ENCODE measurements at regions not wholly inside any gene's neighbourhood (a gene's known extent, or its start where the extent isn't known, plus 50 kb on each side); places are given as distances from the start of the nearest gene placed in this dataset.

DNA sequence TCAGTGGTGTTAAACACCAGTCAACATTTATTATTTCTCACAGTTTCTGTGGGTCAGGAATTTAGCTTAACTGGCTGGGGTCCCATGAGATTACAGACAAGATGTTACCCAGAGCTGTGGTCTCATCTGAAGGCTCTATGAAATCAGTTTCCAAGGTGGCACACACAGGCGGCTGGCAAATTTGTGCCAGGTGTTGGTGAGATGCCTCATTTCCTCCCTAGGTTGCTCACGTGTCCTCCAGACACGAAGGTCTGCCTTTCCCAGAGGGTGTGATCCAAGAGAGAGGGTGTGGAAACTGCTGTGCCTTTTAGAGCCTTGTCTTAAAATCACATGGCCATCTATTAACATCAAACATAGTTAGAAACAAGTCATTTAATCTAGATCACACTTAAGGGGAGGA, 209.0 kb downstream of the JCAD start:
- DNase-seq, result no peak

DNA sequence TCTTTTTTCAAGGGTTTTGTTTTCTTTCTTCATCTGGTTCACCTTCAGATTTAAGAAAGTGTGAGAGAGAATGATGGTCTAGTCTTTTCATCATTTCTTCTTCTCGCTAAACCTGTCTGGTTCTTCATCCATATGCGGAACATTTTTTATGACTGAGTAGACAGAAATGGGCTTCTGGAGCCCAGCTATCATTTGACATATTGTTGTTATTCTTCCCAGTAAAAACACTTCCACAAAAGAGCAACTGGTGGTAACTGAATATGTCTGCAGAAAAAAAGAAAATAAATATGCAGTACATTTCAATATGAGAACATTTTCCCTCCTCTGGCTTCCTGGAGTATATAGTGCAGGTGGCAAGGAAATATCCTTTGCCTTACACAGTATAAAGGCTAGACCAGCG, 209.5 kb downstream of the JCAD start:
- no peak for DNase-seq

DNA sequence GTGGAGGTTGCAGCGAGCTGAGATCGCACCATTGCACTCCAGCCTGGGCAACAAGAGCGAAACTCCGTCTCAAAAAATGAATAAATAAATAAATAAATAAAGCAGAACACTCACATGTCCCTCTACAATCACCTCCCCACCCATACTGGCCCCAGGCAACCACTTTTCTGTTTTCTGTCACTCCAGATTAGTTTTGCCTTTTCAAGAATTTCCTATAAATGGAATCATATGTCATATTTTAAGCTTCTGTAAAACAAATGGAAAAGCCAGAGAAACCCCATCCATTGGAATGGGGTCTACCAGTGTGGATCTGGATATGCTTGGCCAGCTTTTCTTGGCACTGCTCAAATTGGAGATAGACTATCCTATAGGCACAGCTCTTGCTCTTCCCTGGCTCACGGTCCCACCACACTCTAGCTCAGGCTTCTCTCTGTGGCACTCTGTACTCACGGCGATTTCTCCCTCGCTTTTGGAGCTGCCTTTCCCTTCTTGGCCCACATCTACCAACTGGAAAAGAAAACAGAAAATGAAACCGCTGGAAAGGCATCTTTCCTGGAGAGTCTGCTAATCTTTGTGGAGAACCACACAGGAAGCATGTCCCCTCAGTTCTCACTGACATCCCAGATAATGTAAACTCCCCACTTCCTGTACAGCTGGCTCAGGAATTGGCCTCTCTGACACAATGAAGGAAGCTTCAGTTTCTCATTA, 210.1 kb downstream of the JCAD start:
- DNase-seq, result peak; percentile 92

DNA sequence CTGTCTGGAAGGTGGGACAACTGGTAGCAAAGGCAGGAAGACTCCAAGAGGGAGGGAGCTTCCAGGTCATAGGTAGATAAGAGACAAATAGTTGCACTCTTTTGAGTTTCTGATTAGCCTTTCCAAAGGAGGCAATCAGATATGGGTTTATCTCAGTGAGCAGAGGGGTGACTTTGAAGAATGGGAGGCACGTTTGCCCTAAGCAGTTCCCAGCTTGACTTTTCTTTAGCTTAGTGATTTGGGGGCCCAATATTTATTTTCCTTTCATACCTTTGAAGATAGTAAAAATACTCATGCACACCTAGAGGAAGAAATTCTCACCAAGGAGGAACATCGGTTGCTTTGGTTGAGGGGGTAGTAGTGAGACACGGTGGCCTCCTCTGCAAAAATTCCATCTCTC, 212.1 kb upstream of the SVIL start:
- no peak for DNase-seq

DNA sequence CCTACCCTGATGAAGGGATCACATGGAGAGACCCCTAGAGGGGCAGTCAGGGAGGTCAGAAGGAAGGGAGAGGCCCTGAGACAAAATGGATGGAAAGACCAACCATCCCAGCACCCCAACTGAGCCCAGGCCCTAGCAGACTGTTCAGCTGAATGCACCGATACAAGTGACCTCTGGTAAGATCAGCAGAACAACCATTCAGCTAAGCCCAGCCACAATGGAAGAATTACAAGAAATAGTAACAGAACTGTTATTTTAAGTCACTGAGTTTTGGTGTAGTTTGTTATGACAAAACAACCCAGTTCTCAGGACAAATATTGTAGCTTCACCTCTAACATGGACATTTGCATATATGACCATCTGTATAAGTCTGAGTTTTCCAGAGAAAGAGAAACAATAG, 210.4 kb upstream of the SVIL start:
- DNase-seq, result no peak

DNA sequence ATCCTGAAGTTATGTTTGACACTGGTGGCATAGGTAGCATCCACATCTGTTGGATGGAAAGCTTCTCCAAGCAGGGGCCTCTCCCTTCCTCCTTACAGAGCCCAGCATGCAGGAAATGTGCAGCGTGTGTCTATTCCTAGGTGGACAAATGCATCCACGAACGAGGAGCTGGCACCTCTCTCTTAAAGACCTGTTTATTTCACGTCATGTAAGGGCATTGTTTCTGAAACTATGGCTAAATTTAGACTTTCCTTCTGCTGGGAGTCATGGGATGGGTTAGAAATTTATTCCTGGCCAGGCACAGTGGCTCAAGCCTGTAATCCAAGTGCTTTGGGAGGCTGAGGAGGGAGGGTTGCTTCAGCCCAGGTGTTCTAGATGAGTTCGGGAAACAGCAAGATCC, 208.4 kb upstream of the SVIL start:
- no peak for DNase-seq

DNA sequence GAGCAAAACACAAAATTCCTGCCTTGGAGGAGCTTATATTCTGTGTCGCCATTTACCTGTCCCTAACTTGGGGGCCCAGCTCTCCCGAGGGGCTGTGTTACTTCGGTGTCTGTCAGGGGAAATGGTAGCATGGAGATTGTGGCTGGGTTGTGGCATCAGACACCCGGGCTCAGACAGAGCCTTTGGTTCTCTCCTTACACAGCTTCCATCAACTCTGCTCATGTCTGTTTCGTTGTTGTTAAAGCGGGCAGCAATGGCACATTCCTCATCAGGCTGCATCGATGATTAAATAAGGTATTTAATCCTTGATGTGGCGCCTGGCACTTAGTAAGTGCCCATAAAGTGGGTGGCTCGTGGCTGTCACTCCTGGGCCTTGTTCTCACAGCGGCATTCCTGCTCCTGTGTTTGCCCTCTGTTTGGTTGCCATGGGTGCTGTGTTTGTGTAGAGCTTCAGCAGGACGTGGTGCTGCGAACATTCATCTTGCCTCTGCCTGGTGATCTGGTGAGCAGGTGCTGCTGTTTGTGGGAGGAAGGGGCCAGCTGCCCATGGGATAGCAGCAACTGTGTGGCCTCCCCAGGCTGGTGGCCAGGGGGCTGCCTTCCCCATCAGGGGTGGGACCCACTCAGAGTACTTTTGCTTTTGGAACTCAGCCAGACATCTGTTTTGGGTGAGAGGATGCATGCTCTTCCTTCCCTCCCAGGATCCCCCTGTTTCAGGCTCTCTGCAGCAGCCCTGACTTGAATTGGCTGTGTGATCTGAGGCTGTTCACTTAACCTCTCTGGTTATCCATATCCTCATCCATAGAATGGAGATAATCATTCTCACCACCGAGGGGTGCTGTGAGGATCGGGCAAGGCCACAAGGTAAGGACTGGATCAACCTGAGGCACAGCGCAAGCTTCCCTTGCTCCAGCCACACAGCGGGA, 207.2 kb upstream of the SVIL start:
- DNase-seq, result peak; percentile 59

DNA sequence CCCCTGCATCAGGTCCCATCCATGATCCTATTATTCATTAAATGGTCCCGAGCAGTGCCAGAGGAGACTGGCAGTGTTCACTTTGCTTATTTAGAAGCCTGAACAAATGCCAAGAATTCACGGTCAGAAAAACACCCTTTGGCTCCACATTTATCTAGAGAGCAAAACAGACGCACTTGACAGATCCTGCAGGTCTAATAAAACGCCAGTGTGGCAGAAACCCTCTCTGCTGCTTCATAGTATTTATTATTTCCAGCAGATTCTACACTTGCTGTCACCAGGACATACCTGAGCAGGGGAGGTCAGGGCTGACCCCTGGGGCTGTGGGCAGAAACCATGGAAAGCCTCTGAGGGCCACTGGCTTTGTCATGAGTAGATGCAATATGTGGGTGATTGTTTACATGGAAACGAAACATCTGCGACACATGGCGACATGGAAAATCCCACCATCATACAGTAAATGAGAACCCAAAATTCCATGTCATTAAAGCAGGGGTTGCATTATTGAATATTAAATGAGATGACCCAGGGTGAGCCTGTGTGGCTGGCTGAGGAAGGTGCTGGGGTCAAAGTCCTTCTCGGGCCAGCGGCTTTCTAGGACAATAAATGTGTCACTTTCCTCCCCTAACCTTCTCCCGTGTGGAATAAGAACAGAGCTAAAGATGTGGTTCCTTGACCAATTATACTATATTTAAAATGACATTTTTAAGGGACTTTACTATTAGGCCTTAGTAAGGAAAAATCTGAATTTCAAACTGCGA, 205.9 kb upstream of the SVIL start:
- DNase-seq, result no peak

DNA sequence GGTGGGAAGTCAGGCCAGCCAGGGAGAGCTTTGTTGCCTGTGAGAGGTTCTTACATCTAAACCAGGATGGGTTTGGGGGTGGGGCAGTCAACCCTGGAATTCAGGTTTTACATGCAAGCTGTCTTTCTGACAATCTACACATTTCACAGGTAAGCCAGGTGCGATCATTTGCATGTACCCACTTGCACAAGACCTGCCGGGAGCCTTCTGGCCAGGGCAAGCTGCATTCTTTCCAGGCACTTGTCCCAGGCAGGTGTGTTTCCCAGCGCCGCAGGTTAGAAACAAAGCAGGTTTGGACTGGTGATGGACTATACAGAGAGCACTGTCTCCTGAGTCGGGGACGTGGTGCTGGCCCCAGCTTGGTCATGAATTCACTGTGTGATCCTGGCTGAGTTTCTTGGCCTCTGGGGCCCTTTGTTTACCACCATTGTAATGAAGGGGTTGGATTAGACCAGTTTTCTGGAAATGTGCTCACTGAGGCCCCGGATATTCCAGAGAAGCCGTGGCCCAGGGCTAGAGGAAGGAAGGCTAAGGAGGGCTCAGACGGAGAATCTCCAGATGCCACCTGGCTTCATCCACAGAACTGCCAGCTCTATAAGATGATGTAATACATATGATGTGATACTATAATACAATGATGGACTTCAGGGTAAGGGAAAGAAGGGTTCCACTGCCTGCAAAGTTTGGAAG, 205.2 kb upstream of the SVIL start:
- no peak for DNase-seq

DNA sequence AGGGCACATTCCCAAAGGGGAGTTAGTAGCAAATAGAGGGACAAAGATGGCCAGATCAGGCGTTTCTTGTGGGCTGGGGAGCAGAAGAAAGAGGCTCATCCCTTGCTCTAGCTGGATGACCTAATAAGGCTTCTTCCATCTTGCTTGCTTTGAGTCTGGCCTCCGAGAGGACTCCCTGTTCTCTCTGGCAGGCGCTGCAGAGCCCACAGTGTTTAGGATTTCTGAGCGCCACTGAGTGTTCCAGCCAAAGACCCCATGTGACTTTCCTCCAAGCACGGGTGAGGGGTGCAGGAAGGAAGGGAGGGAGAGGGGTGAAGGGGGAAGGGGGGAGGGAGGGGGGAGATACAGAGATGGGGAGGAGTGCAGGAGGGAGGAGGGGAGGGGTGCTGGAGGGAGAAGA, 203.8 kb upstream of the SVIL start:
- DNase-seq, result no peak

DNA sequence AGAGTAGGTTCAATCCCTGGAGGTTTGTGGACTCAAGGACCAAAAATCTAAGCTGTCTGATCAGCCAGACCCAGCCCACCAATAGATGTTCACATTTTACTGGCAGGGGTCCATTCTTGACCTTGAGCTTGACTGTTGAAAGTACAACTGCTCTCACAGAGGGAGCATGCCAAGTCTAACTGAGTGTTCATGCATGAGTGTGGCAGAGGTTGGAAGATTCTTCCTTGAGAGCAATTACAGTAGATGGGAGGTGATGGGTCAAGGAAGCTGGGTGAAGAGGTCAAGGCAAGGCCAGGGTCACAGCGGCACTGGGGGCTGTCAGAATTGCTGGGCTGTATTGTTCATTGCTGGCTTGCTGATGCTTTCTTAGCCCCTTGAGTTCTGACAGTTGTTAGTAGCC, 202.8 kb upstream of the SVIL start:
- DNase-seq, result no peak

DNA sequence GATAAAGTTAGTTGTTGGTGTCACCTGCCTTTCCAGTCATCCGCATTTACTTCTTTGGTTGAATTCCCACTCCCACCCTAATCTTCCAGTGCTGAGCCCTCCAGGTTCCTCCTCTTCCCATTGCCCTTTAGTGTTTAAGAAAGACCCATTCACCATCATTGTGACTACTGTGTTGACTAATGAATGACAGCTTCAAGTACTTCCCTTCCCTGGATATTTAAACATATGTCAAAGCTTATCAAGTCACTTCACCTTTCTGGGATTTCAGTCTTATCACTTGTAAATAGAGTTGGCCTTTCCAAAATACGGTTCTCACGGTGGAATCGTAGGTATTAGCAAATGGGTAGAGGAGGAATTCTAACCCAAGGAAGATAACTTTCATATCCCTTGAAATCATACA, 201.6 kb upstream of the SVIL start:
- no peak for DNase-seq

DNA sequence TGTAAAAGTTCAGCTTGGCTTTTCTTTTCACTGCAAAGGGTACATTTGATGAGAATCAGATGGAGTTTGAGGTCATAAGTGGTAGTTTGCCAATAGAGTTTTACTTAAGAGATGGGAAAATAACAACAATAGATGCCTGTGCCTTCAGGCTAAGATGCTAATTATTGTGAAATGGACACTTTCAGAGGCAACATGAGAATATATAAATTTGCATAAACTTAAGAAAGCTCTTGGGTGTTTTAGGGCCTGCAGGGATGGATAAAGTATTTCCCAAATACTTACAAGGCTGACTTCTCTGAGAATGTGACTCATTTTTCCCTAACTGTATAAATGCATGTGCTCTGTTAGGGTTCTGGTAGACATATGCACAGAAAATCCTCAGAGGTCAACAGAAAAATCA, 200.3 kb upstream of the SVIL start:
- no peak for DNase-seq

DNA sequence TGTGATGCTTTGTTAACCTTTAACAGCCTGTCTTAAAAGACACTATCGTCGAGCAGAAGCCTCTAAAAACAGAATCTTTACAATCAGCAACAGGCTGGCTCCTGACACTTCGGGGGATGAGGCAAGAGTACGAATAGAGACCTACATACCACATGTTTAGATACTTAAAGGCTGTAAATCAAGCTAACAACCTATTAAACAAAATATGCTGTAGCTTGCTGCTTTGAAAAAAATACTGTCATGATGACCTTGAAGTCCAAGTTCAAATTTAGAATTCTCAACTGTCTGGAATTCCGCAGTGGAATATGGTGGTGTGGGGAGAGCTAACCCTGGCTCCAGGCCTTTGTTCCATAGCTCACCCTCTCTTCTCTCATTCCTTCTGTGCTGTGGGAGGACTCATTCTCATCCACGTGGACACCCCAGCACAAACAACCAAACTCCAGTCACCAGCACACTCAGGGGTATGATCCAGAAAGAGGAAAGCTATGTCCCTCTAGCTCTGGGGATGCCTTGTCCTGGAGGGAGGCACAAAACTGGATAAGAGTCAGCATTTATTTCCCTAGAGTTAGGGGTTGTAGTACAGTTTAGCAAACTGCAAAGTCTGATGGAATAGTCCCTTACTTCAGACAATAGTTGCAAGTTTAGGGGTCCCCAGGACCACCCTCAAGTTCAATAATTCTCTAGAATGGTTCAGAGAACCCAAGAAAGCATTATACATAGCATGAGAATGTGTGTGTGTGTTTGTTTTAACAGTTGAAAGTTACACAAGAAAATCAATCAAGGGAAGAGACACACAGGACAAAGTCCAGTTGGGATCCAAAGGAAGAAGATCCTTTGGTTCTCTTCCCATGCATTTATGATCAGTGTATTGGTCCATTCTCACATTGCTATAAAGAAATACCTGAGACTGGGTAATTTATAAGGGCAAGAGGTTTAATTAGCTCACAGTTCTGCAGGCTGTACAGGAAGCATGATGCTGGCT, 196.1 kb upstream of the SVIL start:
- no peak for DNase-seq

DNA sequence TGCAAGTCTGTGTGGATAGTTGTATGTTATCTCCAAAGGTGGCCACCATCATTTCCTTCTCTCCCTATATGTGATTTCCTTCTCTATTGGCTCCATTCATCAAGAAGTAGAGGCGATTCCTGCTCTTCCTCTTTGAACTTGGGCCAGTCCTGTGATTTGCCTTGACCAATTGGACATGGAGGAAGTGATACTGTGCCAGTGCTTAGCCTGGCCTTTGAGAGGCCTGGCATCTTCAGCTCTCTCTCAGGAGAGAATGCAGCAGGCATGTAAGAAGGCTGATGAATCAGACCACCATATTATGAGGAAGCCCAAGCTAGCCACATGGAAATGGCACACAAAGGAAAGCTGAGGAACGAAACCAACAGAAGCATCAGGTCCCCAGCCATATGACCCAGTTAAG, 195.0 kb upstream of the SVIL start:
- DNase-seq, result no peak

DNA sequence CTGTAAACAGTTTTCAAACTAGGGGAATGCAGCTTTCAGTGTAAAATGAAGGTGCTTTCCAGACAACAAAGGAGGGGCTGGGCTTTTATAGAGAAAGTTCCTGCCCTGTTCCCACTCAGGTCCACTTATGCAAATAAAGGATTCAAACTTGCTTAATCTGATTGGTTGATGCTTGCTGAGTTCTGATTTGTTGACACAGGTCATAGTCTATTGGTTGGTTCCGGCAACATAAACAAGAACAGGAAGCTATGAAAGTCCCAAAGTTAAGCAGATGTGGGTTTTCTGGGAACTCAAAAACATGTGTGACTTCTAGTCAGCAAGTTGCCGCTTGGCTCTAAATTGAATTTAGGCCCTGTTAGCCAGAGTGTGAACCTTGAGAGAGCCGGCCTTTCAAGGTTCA, 194.2 kb upstream of the SVIL start:
- DNase-seq, result no peak

DNA sequence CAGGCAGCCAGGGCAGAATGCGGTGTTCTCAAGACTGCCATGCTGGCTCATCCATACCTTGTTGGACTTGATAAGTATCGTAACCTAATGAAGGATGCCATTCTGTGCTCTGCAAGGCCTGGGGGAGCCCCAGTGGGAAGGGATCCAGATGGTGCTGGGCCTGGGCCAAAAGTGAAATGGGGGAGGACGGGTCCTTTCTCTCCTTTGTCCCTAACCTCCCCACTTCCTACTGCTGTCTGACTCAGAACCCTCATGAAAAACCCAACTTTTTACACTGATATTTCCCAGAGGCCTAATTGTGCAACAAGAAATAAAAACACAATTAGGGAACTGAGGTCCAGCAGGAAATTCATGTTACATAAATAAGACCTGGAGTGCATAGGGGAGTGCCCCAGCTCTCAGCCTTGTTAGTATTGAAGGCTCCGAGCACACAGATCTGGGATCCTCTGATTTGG, 193.7 kb upstream of the SVIL start:
- no peak for DNase-seq

DNA sequence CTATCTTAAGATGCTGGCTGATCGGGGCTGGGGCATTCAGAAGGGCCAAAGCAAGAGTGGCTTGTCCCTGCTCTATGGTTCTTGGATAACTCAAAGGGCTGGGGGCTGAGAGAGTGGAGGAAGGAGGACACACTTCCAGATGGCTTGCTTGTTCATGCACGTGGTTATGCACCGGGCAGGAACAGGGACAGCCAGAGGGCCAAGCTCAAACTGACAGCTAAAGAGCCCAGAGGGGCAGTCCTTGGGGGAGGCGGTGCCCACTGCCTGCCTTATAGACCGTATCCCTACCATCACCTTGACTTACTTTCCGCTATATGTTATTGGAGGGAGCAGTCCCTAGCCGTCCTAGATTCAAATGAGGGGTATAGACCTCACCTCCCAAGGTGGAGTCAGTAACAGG, 192.7 kb upstream of the SVIL start:
- no peak for DNase-seq

DNA sequence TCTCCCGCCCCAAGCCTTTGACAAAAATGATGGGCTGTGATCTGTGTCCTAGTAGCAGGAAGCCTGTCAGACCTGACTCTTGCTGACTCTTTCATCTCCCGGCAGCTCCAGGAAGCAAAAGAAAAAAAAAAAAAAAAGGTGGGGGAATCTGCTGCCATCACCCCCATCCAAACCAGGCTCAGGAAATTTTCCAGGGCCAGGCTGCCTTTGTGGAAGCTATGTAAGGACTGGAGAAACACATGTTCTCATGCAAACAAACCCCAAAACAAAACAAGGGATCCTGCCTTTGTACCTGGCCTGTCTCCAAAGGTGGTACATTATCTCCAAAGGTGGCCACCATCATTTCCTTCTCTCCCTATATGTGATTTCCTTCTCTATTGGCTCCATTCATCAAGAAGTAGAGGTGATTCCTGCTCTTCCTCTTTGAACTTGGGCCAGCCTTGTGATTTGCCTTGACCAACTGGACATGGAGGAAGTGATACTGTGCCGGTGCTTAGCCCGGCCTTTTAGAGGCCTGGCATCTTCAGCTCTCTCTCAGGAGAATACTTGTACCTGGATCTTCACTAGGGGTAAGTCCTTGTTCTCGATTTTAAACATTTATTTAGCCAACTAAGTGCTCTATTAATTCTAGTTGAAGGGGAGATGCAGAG, 192.2 kb upstream of the SVIL start:
- no peak for DNase-seq

DNA sequence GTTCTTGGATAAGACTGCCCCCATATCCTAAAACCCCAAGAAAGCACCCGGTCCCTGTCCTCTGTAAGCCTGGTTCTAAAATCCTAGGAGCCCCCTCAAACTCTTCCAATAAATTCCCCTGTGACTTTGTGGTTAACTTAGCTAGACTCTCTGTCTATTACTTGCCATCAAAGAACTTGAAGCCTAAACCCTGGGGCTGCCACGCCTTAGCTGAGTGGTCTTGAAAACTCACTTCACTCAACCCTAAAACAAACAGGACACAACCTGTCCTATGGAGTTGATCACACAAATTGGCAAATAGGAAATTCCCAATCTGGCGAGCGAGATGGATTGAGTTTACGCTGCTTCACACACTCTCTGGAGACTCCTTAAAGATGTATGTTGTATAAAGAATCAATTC, 191.4 kb upstream of the SVIL start:
- DNase-seq, result no peak

DNA sequence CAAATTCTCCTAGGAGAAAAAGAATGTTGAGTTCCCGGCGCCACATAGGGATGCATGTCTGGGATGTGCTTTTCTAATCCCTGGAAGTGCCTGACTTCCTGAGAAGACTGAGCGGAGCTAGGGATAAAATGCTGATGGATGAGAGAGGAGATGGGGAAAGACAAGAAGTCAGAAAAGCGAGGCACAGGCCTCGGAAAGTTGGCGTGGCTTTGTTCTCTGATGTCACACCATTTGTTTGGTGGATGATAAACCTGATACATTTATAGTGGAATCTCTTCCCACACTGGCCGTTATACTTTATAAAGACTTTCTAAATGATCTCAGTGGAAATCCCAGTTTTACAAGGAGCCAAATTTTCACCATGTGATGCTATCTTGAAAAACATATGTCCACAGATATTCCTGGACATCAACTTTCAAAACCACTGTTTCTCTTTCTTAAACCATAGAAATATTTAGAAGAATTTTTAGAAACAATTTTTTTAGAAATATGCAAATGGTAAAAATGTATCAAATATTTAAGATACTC, 188.8 kb upstream of the SVIL start:
- no peak for DNase-seq

All from fibroblast of skin of back (primary cell).